Activated T-helper 1 cell treated with Interleukin-2 at 50 U/mL for 16 hours (primary cell): ENCODE measurements at regions not wholly inside any gene's neighbourhood (a gene's known extent, or its start where the extent isn't known, plus 50 kb on each side); places are given as distances from the start of the nearest gene placed in this dataset.
"Not testable (repeated sequence)": the region's sequence is repeated elsewhere in the genome, so short reads cannot be mapped to it uniquely, and the experiment has no call there.

ENCODE experiments used
- DNase-seq: peaks from one replicate; pipeline ENCODE4 v3.0.0-alpha.2; 2020; ENCODE audit warnings: low read depth

DNA sequence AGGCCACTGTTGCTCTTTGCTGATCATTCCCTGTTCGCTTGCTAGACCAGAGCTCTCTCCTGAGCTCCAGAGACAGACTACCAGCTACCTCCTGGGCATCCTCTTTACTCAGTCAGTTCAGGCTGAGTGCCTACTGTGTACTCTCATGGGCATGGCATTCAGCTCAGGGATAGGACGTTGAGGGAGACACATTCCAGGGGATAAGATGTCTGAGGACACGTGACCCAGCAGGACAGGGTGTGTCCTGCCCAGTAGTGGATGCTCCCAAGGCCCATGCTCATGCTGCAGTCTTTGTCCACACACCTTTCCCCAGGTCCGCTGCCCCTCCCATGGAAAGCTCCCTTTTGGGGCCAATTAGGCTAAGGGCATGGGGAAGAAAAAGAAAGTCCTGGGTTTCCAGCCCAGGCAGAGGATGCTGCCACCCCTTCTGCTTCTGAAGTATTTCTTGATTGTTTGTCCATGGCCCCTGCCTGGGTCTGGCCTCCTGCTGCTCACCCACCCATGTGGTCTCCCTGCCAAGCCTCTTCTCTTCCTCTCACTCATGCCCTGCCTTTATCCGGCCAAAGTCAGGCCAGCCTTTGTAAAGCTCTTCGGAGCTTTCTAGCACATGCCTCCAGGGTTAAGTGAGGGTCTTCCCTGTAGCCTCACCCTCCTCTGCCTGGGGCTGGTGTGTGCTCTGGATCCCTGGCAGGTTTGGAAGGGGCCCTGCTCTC lies 60.5 kb upstream of the PITX1 start:
- DNase-seq, result no peak

DNA sequence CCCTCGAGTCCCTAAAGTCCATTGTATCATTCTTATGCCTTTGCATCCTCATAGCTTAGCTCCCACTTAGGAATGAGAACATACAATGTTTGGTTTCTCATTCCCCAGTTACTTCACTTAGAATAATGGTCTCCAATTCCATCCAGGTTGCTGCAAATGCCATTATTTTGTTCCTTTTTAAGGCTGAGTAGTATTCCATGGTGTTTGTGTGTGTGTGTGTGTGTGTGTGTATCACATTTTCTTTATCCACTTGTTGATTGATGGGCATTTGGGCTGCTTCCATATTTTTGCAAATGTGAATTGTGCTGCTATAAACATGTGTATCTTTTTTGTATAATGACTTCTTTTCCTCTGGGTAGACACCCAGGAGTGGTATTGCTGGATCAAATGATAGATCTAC lies 59.5 kb upstream of the PITX1 start:
- DNase-seq, result not testable (repeated sequence)

DNA sequence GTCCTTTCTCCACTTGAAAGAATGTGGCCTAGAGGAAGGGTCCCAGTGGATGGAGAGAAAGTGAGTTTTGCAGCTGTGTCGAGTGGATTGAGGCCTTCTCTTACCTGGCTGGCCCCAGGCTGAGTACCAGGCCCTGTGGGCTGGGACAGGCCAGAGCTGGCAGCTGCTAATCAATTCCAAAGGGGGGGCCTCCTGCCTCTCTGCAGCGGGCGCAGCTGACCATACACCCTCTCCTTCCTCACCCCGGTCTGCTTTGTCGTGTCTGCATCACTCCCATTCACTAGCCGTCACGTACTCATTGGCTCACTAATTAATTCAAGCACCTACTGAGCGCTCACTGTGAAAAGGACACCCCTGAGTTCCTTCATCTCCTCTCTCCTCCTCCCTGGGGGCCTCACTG lies 58.4 kb upstream of the PITX1 start:
- DNase-seq, result no peak

DNA sequence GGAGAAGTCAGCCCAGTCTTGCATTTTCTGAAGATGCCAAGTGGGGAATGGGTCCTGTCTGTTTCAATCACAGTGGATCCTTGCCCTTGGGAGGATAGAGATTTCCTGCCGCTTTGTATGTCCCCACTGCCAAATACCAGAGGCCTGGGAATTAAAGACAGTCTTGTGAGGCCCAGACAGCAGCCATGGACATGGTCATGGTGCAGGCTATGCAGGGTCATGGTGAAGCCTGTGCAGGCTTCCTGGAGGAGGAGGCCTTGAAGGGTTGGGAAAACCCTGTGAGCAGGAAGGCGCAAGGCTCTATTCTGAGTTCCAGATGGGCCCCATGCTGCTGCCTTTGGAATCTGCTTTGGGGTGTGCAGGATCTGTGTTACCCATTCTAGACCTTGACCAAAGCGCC lies 57.3 kb upstream of the PITX1 start:
- DNase-seq, result no peak

DNA sequence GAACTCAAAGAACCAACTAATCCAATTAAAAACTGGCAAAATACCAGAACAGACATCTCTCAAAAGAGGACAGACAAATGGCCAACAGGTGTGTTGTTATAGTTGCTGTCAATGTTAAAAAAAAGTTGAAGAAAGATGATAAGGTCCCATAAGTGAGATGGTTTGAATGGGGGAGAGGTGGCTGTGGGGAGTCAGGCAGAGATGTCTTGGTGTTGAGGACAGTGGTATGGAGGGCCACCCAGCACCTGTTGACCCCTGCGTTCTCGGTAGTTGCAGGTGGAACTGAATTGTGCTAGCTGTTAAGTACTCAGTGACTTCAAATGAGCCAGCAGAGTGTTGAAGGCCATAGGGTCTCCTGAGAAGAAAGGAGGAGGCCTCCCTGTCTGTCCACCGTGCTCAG lies 55.9 kb upstream of the PITX1 start:
- no peak for DNase-seq

DNA sequence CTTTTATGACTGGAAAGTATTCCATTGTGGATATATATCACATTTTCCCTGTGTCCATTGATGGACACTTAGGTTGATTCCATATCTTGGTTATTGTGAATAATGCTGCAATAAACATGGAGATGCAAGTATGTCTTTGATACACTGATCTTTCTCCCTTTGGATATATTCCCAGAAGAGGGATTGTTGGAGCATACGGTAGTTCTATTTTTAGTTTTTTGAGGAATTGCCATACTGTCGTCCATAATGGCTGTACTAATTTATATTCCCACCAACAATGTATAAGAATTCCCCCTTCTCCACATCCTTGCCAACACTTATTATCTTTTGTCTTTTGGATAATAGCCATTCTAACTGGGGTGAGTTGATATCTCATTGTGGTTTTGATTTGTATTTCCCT lies 54.9 kb upstream of the PITX1 start:
- DNase-seq, result no peak

DNA sequence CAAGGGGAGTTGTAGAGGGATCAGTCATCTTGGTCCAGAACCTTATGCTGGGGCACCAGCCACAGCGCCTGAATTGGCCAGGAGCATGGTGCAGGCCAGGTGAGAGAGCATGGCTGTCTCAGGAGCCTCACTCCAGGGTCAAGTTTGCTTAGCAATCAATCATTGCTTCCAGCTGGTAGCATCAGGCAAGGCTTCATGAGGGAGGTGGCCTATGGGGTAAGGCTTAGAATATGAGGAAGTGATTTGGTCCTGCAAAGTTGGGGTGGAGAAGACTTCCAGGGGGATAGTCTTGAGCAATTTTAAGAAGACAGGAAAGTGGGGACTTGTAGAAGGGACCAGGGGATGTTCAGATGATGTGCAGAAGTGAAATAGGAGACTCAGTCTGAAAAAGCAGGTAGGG lies 53.9 kb upstream of the PITX1 start:
- no peak for DNase-seq

DNA sequence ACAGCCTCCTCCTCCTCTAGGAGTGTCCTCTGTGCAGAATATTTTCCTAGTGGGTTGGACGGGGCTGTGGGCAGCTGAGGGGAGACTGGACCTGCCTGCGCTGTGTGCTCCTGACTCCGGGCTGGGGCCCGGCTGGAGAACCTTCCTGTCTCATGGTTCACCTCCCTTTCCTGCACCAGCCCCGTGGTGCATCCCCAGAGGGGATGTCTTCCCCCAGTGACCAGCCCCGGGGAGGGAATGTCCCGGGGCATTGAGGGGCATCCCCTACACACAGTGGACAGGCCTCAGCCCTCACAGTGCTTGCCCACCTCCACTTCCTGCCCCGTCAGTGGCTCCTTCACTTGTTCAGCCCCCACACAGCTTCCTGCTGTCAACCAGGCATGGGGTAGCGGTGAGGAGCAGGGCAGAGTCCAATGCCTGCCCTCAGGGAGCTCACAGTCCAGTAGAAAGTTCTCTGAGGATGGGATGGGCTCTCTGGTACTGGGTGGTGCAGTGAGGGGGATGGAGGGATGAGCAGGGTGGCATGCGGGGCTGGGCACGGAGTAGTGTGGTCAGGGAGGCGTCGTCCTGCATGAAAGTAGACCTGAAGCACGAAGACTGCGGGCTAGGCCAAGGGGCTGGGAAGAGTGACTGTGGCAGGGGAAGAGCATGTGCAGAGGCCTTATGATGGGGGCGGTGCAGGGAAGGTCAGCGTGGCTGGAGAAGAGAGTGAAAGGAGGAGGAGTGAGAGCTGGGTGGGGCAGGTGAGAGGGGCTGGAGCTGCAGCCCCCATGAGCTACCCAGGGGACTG lies 52.1 kb upstream of the PITX1 start:
- DNase-seq, result no peak

DNA sequence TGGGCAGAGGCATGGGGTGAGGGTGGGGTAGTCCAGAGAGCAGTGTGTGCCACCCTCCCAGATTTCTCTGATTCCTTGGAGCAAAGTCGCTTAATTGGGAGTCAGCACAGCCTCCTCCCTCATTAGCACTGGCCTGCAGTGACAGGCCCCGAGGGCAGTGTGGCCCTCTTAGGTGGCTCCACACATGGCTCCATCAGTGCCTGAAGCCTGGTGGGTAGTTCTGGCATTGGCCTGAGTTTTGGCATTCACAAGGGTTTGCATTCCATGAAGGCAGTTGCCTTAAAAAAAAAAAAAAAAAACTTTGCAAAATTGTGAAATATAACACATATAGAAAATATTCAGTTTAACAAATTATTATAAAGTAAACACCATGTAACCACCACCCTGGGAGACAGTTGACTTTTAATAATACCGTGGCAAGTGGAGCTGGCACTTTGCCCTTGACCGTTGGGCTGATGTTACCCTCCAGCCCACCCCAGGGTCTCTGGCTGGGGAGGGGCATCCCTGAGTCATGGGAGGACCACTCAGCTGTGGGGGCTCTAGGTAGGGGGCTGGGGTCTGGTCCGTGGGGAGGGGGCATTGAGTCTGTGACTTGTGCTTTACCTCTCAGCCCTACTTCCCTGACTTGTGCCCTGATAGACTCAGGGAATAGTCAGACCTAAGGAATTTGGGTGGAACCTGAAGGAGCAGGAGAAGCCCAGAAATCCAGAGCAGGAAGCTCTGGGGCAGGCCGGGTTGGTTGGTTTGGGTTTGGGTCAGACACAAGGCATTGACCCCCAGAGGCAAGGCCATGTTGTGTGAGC lies 51.3 kb upstream of the PITX1 start:
- no peak for DNase-seq
